ENCODE measurements at regions not wholly inside any gene's neighbourhood (a gene's known extent, or its start where the extent isn't known, plus 50 kb on each side); places are given as distances from the start of the nearest gene placed in this dataset.

DNA sequence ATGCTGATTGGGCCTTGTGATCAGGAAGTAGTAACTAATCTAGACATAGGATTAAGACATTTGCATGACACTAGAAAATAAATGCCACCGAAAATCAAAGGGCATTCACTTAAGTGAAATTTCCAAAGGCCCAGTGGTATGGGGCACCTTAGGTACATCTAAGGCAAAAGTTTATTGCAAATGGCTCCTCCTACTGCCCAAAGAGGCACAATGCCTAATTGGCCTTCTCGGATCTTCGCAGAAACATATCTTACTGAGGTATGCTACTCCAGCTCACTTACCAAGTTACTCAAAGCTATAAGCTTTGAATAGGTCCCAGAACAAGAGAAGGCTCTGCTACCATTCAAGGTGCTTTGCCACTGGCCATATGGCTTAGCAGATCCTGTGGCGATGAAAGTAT lies 174.8 kb upstream of the CXCL13 start:
- TF ChIP-seq, protein P1, sequence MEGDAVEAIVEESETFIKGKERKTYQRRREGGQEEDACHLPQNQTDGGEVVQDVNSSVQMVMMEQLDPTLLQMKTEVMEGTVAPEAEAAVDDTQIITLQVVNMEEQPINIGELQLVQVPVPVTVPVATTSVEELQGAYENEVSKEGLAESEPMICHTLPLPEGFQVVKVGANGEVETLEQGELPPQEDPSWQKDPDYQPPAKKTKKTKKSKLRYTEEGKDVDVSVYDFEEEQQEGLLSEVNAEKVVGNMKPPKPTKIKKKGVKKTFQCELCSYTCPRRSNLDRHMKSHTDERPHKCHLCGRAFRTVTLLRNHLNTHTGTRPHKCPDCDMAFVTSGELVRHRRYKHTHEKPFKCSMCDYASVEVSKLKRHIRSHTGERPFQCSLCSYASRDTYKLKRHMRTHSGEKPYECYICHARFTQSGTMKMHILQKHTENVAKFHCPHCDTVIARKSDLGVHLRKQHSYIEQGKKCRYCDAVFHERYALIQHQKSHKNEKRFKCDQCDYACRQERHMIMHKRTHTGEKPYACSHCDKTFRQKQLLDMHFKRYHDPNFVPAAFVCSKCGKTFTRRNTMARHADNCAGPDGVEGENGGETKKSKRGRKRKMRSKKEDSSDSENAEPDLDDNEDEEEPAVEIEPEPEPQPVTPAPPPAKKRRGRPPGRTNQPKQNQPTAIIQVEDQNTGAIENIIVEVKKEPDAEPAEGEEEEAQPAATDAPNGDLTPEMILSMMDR (IDR thresholded peaks at IDR 0.05; ENCODE audit: control insufficient read depth, insufficient read depth, low read depth, low read length, missing control alignments), result no peak
- no peak for DNase-seq (ENCODE audit: low read depth)
- H3K4me3 ChIP-seq (ENCODE audit: control insufficient read depth, low read depth, low read length), result no peak overlapping the region

DNA sequence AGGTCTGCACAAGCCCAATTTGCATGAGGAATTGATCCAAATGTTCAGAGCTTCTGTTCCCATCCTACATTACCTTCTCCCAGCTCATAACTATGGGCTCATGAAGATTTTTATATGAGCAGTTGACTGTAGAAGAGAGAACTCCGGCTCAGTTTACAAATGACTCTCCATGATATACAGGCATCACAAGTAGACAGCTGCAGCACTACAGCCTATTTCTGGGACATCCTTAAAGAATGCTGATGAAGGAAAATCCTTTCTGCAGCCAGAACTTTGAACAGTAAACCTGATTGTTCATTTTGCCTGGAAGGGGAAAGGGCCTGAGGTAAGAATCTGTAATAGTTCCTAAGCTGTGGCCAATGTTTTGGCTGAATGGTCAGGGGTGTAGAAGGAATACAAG lies 174.1 kb upstream of the CXCL13 start:
- TF ChIP-seq, protein P1 (IDR thresholded peaks at IDR 0.05; ENCODE audit: control insufficient read depth, insufficient read depth, low read depth, low read length, missing control alignments), result no peak
- no peak overlapping the region for H3K4me3 ChIP-seq (ENCODE audit: control insufficient read depth, low read depth, low read length)
- no peak for DNase-seq (ENCODE audit: low read depth)

DNA sequence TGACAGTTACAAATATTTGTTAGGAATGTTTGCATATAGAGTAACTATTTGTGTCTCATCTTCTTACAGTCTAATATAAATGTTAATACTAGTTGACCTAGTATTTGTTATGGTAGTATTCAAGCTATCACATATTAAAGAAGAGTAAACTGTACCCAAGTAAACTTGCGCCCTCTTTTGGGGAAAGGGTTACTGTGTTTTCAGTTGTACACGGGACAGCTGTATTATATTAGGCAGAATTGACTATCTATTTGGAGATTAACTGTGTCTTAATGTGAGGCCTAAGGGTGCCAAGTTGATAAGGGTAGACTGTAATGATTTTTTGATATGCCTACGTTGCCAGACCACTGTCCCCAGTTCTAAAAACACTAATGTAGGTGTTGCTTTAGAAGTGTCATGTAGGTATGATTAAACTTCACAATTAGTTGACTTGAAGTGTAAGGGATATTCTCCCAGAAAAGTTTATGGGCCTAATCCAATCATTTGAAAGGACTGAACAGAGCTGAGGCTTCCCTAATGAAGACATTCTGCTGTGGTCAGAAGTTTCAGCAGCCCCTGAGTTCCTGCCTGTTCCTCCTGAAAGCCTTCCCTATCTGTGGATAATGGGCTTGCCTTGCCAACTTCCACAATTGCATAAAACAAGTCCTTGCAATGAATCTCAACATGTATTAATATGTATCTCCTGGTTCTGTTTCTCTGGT lies 172.8 kb upstream of the CXCL13 start:
- TF ChIP-seq, protein P1 (IDR thresholded peaks at IDR 0.05; ENCODE audit: control insufficient read depth, insufficient read depth, low read depth, low read length, missing control alignments), result no peak
- no peak for DNase-seq (ENCODE audit: low read depth)
- no peak overlapping the region for H3K4me3 ChIP-seq (ENCODE audit: control insufficient read depth, low read depth, low read length)

DNA sequence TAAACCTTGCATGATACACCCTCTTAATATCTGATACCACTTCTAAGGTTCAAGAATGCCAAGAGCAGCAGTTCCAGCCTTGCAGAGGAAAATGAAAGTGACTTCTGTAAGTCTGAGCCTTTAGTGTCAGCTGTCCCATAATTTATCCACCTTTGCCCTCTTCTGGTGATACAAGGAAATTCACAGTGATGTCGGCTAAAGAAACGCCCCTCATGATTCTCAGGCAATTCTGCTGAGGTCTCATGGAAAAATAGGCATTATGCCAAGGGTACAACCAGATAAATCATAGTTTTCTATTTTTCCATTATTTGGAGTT lies 172.2 kb upstream of the CXCL13 start:
- no peak for DNase-seq (ENCODE audit: low read depth)
- no peak overlapping the region for H3K4me3 ChIP-seq (ENCODE audit: control insufficient read depth, low read depth, low read length)
- TF ChIP-seq, protein P1 (IDR thresholded peaks at IDR 0.05; ENCODE audit: control insufficient read depth, insufficient read depth, low read depth, low read length, missing control alignments), result peak; percentile 41

DNA sequence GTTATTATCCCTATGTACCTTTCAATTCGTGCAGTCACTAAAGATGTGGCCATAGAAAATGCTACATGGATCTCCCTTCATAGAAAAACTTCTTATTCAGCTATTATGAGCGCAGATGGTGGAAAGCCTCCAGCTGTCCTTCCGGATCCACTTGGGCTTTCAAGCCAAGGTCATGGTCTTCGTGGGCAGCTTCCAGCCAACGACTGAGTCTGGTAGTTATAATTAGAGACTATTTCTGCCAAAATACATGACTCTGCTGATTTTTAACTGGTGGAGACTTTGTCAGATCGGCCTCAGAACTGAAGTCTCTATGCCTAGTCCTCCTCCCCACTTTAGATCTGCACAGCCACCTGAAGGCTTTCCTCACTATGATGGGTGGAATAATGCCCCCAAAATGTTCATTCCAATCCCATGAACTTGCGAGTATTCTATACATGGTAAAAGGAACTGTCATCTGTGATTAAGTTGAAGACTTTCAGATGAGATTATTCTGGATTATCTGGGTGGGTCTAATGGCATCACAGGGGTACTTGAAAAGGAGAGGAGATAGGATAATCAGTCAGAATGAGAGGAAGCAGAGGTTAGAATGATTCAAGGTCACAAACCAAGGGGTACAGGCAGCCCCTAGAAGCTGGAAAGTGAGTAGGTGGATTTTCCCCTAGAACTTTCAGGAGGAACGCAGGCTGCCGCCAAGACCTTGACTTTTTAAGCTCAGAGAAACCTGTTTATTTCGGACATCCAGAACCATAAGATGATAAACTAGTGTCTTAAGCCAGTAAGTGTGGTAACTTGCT lies 171.1 kb upstream of the CXCL13 start:
- no peak for DNase-seq (ENCODE audit: low read depth)
- no peak overlapping the region for H3K4me3 ChIP-seq (ENCODE audit: control insufficient read depth, low read depth, low read length)
- TF ChIP-seq, protein P1 (IDR thresholded peaks at IDR 0.05; ENCODE audit: control insufficient read depth, insufficient read depth, low read depth, low read length, missing control alignments), result no peak

DNA sequence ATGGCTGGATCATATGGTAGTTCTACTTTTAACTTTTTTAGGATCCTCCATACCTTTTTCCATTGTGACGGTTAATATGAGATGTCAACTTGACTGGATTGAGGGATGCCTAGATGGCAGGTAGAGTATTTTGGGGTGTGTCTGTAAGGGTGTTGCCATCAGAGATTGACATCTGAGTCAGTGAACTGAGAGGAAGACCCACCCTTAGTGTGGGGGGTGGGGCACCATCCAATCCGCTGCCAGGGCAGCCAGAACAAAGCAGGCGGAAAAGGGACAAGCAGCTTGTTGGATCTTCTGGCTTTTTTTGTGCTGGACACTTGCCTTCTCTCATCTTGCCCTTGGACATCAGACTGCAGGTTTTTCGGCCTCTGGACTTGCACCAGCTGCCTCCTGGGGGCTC lies 168.5 kb upstream of the CXCL13 start:
- no peak for DNase-seq (ENCODE audit: low read depth)
- H3K4me3 ChIP-seq (ENCODE audit: control insufficient read depth, low read depth, low read length), result no peak overlapping the region
- TF ChIP-seq, protein P1 (IDR thresholded peaks at IDR 0.05; ENCODE audit: control insufficient read depth, insufficient read depth, low read depth, low read length, missing control alignments), result no peak

Measured in AG09309 (cell line).